HCEC 1CT (cell line): ENCODE measurements at regions not wholly inside any gene's neighbourhood (a gene's known extent, or its start where the extent isn't known, plus 50 kb on each side); places are given as distances from the start of the nearest gene placed in this dataset.
"Not testable (repeated sequence)": the region's sequence is repeated elsewhere in the genome, so short reads cannot be mapped to it uniquely, and the experiment has no call there.

ENCODE experiments used
- DNase-seq: peaks from one replicate; pipeline ENCODE4 v3.0.0-alpha.2; 2017

DNA sequence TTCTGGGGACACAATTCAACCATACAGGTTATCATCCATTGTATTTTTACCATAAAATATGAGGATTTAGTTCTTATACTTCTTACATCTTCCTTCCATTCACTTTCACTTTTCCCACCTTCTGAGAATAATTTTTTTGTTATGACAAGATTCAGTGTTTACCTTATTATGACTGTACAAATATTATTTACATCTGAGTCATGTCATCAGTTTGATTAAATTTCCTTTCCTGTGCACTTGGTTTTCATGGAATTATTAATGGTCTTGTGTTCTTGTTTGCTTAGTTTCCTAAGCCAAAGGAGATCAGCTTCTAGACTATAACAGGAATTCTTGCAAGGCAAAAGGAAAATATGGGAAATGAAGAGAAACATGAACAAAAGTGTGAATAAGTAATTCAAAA lies 366.5 kb downstream of the TMEM38B start:
- no peak for DNase-seq

DNA sequence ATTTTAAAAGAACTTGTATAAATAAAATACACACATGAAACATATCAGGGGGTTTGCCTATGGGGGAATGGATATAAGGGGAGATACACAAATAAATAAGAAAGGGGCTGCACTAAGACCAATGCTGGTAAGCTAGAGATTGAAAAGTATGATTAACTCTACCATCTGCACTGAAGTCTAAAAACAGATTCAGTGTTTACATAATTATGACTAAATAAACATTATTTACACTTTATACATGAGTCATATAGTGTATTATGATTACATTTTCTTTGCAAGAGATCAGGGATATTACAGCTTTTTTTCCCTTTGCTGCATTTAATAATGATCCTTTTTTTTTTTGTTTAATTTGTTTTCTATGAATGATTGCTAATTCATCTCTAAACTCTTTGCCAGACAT lies 367.9 kb downstream of the TMEM38B start:
- no peak for DNase-seq

DNA sequence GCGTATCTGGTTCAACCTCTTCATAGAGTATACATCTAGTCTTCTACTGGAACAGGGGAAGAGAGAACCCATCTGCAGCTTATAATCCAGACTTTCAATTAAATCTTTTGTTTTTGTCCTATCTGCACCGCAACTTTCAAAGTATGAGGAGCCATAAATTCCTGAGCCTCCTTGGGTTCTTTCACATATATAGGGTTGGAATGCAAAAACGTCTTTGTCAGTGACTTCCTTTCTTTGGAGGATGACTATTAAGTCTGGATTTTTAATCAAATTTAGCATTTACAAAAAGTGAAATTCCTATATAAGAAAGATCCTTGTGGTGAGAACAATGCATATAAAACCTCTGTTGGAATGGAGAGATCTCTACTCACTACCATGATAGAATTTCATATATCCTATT lies 370.8 kb downstream of the TMEM38B start:
- DNase-seq: no peak

DNA sequence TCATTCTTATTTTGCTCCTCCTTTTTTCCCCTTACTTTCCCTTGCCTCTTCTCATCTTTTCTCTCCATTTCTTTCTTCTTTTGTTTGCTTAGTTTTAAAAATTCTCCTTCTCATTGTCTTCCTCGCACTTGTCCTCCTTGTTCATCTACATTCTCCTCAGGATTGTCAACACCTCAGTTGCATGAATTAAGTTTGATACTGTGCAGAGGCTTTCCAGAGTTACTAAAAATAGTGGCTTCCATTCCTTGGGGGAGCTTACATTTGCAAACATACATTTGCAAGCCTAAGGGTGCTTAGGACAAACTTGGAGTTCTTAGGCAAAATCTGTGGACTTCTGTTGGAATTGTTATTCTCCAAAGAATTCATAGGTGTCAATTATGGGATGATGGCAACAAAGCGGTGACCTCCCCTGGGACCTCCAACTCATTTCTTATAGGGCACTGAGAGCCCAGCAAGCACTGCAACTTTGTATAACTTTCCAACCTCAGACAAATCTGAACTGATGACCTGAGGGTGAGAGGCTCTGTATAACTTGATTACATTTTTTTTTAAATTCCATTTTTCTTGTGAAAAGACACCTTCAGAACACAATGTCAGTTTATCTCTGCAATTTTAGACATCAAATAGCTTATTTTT lies 371.4 kb downstream of the TMEM38B start:
- DNase-seq: no peak

DNA sequence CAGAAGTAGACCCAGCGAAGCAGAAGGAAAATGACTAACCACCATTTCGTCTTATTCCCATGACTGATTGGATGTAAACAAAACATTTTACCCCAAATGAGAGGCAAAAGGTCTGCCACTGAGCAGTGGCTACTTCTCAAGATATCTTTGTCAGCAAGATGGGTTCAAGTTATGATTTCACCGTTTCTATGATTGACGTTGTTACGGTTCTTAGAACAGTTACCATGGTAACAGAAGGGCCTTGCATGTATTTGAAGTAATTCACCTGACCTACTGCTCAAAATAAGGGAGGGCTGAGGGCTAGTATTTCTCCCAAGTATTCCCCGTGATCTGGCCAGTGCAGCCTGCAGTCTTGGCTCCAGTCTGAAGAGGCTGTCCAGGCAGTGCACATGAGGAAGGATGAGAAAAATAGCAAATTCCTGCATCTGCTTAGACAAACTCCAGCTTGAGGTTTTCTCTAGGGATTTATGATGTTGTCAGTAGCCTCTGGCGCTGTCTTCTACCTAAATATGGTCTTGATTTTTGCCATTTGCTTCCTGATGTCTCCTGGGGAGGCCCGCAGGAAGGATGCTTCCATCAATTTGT lies 372.7 kb downstream of the TMEM38B start:
- no peak for DNase-seq

DNA sequence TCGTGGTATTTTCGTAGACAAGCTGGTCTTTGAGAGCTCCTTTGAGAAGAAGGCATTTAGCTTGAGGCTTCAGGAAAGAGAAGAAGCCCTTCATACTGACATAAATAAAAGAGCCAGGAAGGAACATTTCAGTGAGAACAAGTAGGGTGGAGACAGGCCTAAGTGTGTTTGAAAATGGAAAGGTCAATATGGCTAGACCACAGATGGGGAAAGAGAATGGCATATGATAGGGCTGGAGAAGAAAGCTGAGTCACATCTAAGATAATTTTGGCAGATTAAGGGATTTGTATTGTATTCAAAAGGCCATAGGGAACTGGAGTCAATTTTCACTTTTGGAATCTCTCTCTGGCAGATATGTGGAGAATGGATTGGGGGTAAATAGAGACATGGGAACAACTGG lies 374.9 kb downstream of the TMEM38B start:
- no peak for DNase-seq

DNA sequence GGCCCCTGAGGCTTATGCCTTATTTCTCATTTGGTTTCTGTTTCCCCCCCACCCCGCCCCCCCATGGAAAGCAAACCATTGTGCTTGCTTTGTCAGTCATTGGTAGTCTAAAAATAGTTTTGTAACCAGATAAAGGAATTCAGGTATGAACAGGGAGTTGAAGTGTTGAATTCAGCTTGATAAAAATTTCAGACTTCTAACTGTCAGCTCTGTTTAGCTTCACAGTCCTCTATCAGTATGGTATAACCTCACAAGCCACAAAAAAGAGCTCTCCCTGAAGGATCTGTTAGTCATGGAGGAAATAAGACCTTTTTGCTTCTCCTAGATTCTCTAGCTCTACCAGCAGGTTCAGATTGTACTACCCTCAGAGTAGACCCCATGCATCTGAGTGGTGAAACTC lies 378.1 kb downstream of the TMEM38B start:
- DNase-seq: no peak

DNA sequence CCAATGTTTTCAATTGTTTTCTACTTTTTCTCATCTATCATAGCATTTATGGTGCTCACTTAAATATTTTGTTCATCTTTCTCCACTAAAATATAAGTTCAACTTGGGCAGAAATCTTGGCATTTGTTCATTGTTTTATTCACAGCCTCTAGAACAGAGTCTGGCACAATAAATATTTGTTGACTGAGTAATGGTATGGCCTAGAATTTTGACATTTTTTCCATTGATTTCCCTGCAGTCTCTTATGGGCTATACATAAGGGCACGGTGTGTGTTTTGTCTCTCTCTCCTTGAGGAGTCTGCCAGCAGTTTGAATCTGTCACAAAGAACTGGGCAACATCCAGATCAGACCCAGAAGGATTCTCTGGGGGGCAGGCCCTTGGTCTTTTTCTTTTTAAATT lies 379.7 kb downstream of the TMEM38B start:
- no peak for DNase-seq

DNA sequence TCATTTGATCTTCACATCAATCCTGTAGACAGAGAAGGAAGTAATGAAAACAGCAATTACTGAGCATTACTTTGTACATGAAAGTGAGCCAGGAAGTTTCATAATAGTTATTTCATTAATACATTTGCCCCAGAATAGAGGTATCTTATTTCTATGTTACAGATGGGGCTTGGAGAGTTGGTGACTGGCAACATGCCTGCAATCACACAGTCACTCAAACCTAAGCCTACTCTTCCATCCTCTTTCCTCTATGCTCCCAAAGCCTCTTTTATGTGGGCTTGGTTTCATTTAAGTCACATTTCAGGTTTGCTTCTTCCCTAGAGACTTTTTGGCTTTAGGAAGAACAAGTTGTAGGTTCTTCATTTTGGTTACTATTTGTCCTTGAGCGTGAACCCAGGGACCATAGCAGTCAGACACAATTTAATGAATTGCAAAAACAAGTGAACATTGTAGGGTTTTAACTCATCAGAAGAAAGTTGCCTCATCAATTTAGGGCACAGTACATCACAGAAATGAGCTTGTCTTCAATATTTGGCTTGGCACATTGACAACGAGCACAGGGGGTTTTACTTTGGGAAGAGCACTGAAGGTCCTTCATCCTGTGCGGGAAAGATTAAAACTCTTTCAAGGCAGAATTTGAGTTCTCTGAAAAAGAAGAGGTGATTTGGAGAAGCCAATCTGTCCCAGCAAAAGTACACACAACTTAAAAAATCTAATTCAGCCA lies 381.1 kb downstream of the TMEM38B start:
- DNase-seq: no peak

DNA sequence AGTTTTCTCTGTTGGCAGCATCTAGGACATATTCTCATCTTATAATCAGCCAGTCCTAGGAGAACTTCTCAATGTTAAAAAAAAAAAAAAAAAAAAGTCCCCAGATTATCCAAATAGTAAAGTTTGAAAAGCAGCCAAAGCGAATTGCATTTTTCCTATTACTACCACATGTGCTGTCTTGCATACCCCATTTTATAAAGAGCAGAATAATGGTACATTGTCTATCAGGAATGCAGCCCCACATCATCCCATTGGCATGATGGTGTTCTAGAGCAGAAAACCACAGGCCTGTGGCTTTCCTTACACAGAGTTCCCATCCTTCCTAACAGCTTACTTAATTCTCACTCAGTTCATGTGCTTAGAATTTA lies 381.6 kb downstream of the TMEM38B start:
- no peak for DNase-seq

DNA sequence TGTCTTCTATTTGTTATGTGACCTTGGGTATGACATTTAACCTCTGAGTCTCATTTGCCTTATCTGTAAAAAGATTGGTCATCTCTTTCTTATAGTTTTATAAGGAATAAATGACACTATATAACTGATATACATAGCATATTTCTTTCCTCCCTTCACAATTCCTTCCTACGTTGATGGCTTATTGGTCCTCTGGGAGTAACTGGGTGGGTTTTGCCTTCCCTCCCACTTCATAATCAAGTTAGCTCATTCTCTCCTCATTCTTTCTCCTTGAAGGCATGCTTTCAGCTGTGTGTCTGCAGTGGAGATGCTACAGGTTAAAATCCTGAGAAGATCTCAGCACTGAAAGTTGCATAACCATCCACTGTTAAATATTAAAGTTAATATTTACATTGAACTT lies 382.4 kb downstream of the TMEM38B start:
- DNase-seq: no peak

DNA sequence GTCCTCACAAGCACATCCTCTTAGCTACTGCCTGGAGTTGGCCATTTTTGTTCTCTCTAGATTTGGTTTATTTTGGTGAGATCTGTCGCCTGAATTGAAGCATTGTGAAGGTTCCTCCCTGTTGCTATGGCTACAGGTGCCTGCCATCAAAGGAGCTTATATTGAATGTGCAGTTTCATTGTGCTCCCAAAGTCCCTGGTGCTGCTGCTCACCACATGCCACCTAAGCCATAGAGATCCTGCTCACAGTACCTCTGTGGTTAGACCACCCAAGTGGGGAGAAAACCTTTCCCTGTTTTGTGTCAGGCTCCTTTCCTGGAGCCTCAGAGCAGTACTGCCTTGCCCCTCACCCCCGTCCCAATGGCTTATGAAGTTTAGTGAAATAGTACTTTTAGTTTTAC lies 383.4 kb downstream of the TMEM38B start:
- DNase-seq: no peak

DNA sequence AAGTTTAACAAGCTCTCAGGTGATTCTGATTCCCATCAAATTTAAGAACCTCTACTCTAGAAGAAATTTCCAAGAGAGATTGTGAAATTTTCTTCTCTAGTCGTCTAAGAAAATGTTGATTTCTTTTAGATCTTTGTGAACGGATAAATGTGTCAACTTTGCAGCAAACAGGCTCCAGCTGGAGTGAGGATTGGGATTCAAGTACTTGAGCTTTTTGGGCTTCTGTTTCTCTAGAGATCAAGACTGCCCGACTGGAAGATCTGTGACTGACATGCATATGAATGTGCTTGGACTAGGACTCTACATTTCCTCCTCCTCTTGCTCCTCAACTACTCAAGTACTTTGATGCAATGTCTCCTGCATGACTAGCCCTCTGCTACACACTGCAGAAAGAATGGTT lies 388.3 kb downstream of the TMEM38B start:
- DNase-seq: no peak

DNA sequence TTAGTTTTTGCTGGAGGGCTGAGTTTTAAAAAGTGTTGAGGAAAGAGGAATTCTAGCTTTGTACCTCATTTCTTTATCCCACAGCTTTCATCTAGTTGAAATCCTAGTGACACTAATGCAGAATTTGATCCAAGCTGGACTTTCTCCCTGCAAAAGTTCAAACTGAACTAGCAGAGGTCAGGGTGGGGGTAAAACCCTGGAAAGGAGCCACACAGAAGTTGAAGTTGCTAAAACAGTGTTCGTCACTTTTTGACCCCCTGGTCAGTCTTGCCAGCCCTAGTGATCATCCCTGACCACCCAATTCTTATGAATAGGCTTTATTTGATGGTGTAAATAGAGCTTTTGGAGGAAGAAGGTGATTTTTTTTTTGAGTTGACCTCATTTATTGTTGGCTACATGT lies 390.4 kb downstream of the TMEM38B start:
- no peak for DNase-seq

DNA sequence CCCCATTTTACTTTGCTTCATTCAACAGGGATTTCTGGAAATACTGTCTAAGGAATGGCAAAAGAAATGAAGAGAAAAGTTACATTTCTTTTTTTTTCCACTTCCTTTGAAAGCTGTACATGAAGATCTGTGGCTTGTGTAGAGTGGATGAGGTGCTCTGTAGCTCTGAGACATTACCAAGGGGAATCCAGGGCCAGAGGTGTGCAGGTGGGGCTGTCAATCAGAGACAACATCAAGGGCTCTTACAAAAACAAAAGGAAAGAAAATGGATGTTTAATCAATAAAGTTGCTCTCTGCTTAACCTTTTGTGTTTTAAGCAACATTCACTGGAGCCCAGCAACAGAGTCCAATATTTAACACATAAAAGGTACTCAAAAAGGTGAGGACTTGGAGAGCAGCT lies 391.1 kb downstream of the TMEM38B start:
- DNase-seq: no peak

DNA sequence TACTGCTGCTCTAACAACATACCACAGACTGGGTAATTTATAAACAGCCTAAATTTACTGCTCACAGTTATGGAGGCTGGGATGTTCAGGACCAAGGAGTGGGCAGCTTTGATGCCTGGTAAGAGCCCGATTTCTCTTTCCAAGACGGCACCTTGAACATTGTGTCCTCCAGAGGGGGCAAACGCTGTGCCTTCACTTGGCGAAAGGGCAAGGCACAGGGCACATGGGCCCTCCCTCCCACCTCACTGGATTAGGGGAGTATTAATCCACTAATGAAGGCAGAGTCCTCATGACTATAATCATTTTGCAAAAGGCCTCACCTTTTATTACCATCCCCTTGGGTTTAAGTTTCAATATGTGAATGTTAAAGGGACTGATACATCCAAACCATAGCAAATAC lies 397.7 kb downstream of the TMEM38B start:
- DNase-seq: no peak

DNA sequence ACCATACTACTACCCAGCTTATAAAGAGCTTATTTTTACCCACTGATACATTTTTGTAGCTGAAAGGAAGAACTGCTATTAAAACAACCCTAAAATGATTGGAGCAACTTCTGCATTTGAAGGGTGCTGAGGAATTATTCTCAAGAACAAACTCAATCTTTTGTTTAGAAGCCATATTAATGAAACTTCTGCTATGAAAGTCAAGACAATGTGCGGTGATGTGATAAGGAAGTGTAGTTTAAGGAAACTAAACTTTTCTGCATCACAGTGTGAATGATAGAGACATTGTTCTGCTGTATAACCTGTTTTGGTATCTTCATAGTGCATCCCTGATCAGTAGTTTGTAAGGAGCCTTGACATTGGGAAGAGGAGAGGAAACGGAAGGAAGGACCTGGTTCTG lies 408.5 kb downstream of the TMEM38B start:
- DNase-seq: no peak

DNA sequence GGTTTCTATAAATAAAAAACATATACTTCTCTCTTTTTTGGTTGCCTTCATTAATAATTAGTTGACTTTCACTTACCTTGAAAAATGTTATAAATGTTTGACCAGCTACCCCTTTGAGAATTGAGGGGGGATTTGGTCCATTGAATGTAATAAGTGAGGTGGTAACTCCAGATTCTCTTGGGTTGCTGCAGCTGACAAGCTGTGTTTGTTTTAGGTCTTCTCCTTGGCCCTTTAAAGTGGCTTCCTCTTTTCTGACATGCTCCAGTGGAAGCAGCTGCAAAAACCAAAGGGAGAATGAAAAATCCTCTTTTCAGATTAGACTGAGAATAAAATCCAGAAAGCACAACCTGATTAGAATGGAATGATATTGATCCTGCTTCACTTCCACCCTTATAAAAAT lies 410.5 kb downstream of the TMEM38B start:
- no peak for DNase-seq

DNA sequence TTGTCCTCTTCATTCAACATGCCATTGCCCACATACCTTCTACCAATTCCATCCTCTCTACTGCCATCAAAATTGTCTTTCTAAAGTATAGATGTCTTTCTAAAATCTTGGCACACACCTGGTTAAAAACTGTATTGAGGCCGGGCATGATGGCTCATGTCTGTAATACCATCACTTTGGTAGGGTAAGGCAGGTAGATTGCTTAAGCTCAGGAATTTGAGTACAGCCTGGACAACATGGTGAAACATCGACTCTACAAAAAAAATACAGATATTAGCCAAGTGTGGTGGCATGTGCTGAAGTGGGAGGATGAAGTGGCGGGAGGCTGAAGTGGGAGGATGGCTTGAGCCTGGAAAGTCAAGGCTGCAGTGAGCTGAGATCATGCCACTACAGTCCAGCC lies 412.1 kb downstream of the TMEM38B start:
- no peak for DNase-seq

DNA sequence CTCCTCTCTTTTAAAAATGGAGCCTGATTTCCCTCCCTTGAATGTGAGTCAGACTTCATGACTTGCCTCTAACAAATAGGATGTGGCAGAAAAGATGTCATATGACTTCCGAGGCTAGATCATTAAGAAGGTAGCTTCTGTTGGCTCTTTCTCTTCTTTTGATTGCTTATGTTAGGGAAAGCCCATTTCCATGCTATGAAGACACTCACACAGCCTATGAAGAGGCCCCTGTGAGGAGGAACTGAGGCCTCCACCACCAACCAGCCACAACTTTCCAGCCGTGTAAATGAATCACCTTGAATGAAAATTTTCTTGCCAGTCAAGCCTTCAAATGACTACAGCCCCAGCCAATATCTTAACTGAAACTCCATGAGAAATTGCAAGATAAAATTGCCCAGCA lies 413.4 kb downstream of the TMEM38B start:
- DNase-seq: no peak

DNA sequence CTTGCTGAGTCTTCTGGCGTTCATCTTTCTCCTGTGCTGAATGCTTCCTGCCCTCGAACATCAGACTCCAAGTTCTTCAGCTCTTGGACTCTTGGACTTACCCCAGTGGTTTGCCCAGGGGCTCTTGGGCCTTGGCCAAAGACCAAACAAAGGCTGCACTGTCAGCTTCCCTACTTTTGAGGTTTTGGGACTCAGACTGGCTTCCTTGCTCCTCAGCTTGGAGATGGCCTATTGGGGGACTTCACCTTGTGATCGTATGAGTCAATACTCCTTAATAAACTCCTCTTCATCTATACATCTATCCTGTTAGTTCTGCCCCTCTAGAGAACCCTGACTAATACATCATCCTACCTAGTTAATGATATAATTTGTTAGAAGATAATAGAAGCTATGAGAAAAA lies 415.4 kb downstream of the TMEM38B start:
- not testable (repeated sequence) for DNase-seq

DNA sequence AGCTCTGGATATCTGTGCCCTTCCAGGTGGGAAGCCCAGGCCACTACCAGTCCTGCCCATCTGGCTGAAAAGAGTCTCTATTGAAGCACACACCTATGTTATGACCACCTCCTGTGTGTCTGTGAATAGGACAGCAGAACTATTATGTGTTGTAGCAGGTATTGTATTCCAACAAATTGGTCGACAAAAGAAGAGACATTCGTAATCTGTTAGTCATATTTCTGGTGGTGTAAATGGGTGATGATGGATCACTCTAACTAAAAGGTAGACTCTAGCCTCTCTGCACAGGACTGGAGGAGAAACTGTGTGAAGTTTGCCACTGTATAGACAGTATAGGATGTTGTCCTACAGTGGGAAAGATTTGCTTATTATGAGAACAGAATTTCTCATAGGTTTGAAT lies 416.1 kb downstream of the TMEM38B start:
- DNase-seq: no peak

DNA sequence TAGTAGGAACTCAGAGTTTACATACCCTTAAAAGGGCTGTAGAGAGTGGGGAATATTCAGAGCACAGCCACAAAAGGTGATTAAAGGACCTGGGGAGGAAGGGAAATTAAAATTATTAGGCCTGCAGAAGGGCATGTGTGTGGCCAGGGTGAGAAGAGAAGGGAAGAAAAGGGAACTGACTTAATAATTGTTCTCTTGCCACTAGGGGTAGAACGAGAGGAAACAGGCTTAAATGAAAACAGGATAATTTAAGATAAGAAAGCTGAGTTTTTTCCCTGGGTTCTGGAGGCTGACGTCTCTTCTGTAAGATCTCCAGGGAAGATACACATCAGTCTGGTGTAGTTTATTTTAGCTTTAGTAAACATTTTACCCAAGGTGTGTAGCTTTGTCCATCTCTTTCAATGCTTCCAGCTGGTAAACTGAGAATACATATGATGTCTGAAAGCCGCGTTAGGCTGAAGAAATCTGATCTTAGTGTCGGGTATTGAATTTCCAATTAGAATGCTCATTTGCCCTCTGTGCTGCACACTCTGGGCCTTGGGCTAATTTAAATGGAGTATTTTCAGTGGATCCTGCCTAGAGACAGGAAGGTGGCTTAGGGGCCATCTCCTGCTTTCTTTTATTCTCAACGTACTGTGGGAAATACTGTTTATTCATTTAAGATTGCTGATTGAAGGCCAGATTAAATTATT lies 416.8 kb downstream of the TMEM38B start:
- DNase-seq: no peak

DNA sequence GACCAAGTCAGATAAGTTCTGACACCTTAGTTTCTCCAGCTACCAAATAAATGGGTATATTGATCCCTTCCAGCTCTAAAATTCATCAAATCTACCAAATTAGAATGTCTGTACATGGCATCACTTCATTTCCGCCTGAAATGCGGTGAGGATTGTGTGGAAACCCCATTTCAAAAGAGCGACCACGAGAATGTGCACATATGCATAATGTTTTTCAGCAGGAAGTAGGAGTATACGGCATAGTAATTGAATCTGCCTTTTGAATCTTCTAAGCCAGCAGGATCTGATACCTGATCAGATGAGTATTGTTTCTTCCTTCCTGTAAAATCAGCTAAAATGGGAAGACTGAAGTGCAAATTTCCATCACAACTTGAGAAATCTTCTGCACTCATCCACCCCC lies 418.6 kb downstream of the TMEM38B start:
- no peak for DNase-seq
